OCI-M1 (cell line): ENCODE measurements at regions not wholly inside any gene's neighbourhood (a gene's known extent, or its start where the extent isn't known, plus 50 kb on each side); places are given as distances from the start of the nearest gene placed in this dataset.
"Not testable (repeated sequence)": the region's sequence is repeated elsewhere in the genome, so short reads cannot be mapped to it uniquely, and the experiment has no call there.

Source experiments
- DNase-seq: peaks from one replicate; lab custom pipeline; 2025; lab: John Stamatoyannopoulos, UW

GRCh38 chr1:188749275-188749674, 1728.4 kb downstream of the BRINP3 start:
- not testable (repeated sequence) for DNase-seq

DNA sequence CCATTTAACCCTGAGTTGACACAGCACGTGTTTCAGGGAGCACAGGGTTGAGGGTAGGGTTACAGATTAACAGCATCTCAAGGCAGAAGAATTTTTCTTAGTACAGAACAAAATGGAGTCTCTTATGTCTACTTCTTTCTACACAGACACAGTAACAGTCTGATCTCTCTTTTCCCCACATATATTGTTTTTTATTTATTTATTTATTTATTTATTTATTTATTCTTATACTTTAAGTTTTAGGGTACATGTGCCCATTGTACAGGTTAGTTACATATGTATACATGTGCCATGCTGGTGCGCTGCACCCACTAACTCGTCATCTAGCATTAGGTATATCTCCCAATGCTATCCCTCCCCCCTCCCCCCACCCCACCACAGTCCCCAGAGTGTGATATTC, 1725.6 kb downstream of the BRINP3 start:
- DNase-seq: not testable (repeated sequence)

GRCh38 chr1:188757747-188758146, 1719.9 kb downstream of the BRINP3 start:
- DNase-seq: not testable (repeated sequence)

GRCh38 chr1:188761226-188761625, 1716.4 kb downstream of the BRINP3 start:
- no peak for DNase-seq

DNA sequence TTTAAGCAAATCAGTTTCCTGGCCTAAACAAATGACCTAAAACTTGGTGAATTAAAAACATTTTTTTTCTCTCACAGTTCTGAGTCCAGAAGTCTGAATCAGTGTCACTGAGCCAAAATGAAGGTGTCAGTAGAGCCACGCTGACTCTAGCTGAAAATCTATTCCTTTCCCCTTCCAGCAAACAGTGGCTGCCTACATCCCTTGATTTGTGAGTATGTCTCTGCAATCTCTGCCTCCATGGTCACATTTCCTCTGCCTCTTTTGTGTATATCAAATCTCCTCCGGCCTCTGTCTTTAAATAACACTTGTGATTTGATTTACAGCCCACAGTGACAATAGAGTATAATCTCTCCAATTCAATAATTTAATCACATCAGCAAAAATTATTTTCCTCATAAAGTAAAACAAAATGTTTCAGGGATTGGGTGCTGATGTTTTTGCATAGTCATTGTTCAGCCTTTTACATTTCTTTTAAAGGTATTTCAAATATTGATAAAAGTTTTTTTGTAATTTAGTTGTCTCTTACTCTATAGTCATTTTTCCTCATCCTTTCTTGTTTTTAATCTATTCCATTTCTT, 1715.4 kb downstream of the BRINP3 start:
- no peak for DNase-seq

DNA sequence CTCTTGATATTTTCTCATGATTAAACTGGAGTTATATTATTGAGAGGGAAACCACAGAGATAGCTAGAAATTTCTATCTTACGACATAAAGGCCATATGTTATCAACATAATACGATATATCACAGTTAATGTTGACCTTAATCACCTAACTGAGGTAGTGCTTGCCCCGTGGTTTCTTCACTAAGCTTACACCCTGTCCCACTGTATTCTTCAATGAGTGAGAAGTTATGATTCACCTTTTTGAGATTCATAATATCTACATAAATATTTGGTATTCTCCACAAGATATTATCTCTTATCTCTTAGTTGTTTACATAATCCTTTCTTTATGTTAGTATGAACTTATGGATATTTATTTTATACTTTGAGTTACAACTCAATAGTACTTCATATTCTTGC, 1714.1 kb downstream of the BRINP3 start:
- no peak for DNase-seq

DNA sequence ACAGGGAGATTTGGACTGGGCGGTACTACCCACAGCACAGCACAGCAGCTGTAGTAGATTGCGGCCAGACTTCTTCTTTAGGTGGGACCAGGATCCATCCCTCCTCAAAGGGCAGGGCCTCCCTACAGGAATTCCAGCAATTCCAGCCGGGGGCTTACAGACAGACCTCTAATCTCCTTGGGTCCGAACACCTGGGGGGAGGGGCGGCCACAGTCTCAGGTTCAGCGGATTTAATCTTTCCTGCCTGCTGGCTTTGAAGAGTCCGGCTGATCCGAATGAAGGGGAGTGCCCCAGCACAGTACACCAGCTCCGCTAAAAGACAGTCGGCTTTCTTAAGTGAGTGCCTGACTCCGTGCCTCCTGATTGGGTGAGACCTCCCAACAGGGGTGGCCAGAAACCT, 1708.5 kb downstream of the BRINP3 start:
- no peak for DNase-seq

- no peak for DNase-seq
These were observed 1707.7 kb downstream of the BRINP3 start for GRCh38 chr1:188769936-188770335.

GRCh38 chr1:188778578-188778977, 1699.1 kb downstream of the BRINP3 start:
- DNase-seq: no peak

GRCh38 chr1:188782220-188782841, 1695.3 kb downstream of the BRINP3 start:
- DNase-seq: peak; percentile 90

GRCh38 chr1:188794969-188795368, 1682.7 kb downstream of the BRINP3 start:
- DNase-seq: peak; percentile 18

- not testable (repeated sequence) for DNase-seq
These were observed 1665.5 kb downstream of the BRINP3 start for GRCh38 chr1:188812153-188812552.

DNA sequence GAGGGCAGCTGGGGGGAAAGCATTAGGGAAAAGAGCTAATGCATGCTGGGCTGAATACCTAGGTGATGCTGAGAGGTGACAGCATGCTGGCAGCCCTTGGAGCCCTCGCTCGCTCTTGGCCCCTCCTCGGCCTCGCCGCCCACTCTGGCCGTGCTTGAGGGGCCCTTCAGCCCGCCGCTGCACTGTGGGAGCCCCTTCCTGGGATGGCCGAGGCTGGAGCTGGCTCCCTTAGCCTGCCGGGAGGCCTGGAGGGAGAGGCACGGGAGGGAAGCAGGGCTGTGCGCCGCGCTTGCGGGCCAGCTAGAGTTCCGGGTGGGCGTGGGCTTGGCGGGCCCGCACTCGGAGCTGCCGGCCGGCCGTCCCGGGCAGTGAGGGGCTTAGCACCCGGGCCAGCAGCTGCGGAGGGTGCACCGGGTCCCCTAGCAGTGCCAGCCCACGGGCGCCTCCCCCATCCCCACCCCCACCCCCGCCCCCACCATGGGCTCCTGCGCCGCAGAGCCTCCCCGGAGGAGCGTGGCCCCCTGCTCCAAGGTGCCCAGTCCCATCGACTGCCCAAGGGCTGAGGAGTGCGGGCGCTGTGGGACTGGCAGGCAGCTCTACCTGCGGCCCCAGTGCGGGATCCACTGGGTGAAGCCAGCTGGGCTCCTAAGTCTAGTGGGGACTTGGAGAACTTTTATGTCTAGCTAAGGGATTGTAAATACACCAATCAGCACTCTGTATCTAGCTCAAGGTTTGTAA, 1664.7 kb downstream of the BRINP3 start:
- not testable (repeated sequence) for DNase-seq

- DNase-seq: no peak
These were observed 1659.8 kb downstream of the BRINP3 start for GRCh38 chr1:188817814-188818213.

GRCh38 chr1:188822248-188822647, 1655.4 kb downstream of the BRINP3 start:
- peak; percentile 43 for DNase-seq

DNA sequence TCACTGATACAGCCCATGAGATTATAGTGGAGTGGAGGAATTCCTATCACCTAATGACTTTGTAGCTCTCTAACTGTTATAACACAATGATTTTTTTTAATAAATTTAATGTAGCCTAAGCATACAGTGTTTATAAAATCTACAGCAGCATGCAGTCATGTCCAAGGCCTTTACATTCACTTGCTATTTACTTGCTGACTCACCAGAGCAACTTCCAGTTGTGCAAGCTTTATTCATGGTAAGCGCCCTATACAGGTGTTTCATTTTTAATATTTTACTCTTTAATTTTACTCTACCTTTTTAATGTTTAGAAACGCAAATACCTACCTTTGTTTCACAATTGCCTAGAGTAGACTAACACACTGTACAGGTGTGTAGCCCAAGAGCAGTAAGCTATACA, 1652.2 kb downstream of the BRINP3 start:
- DNase-seq: no peak

DNA sequence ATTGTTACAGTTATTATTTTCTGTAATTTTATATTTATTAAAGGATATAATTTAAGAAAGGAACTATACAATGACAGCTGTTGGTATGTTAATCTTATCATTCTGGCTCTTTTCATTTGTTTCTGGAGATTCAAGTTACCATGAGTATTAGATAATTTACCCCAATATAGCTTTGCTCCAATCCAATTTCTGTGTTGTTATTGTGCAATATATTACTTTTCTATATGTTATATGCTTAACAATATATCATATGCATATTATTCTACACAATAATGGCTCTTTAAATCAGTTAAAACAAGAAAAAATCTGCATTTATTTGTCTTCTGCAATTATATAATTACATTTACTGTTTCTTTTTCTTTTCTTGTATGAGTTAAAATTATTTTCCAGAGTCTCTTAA, 1650.9 kb downstream of the BRINP3 start:
- DNase-seq: no peak

DNA sequence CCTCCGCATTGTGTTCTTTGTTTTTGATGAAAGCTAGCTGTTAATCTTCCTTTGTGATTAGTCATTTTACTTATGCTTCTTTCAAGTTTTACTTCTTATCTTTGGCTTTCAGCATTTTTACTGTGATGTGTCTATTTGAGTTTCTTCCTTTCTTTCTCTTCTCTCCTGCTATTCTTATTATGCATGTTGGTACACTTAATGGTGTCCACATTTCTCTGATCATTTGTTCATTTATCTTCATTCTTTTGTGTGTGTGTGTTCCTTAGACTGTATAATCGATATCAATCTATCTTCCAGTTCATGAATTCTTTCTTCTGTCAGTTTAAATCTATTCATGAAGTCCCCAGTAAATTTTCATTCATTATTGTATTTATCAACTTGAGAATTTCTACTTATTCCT, 1650.3 kb downstream of the BRINP3 start:
- peak; percentile 35 for DNase-seq

- DNase-seq: not testable (repeated sequence)
These were observed 1636.5 kb downstream of the BRINP3 start for GRCh38 chr1:188841111-188841696.

- DNase-seq: no peak
These were observed 1631.2 kb downstream of the BRINP3 start for GRCh38 chr1:188846468-188846867.

DNA sequence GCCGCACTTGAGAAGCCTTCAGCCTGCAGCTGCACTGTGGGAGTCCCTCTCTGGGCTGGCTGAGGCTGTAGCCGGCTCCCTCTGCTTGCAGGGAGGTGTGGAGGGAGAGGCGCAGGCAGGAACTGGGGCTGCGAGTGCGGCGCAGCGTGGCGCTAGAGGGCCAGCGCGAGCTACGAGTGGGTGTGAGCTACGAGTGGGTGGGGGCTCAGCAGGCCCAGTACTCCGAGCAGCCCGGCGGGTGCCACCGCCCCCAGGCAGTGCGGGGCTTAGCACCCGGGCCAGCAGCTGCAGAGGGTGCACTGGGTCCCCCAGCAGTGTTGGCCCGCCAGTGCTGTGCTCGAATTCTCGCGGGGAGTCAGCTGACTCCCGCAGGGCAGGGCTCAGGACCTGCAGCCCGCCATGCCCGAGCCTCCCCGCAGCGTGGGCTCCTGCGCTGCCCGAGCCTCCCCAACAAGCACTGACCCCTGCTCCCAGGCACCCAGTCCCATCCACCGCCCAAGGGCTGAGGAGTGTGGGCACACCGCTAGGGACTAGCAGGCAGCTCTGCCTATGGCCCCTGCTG, 1620.1 kb downstream of the BRINP3 start:
- no peak for DNase-seq

DNA sequence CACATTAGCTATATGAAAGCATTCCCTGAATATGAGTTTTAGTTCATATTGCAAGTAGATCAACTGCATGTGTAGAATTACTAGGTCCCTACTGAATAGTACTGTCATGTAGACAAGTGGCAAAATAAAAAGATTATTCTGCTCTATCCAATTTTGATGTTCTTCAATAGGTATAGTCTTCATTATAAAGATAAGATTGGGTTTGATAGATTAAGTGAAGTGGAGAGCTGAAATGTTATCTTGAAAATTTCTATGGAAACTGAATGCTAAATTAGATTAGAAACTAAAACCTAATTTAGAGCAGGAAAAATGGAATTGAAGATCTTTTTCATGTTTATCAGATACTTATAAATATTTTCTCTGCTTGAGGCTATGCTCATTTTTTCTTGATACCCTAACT, 1610.0 kb downstream of the BRINP3 start:
- no peak for DNase-seq

GRCh38 chr1:188871164-188871563, 1606.5 kb downstream of the BRINP3 start:
- no peak for DNase-seq
